H9 (cell line): ENCODE measurements at regions not wholly inside any gene's neighbourhood (a gene's known extent, or its start where the extent isn't known, plus 50 kb on each side); places are given as distances from the start of the nearest gene placed in this dataset.

Source experiments
- DNase-seq: peaks from one replicate; pipeline ENCODE4 v3.0.0-alpha.2; 2017
- H2AFZ ChIP-seq: one replicate; pipeline ENCODE4 v1.6.1; 2013; ENCODE audit warnings: mild to moderate bottlenecking, low read length, control low read depth, moderate library complexity
- H2AK5ac ChIP-seq: 2 replicates; pipeline ENCODE4 v1.6.1; 2013; ENCODE audit warnings: low read length, control low read depth, mixed read lengths; ENCODE audit not compliant: insufficient read length
- H2BK120ac ChIP-seq: one replicate; pipeline ENCODE4 v1.6.1; 2013; ENCODE audit warnings: low read depth, mild to moderate bottlenecking, low read length, control low read depth, inconsistent platforms; ENCODE audit not compliant: poor library complexity, severe bottlenecking
- H2BK12ac ChIP-seq: 2 replicates; pipeline ENCODE4 v1.6.1; 2013; ENCODE audit warnings: low read length, control low read depth, mixed read lengths, low read depth; ENCODE audit not compliant: insufficient read length
- H2BK15ac ChIP-seq: 2 replicates; pipeline ENCODE4 v1.6.1; 2013; ENCODE audit warnings: low read depth, low read length, control low read depth
- H2BK20ac ChIP-seq: one replicate; pipeline ENCODE4 v1.6.1; 2013; ENCODE audit warnings: low read depth, mild to moderate bottlenecking, low read length, control low read depth, inconsistent platforms; ENCODE audit not compliant: poor library complexity, severe bottlenecking
- H2BK5ac ChIP-seq: 2 replicates; pipeline ENCODE4 v1.6.1; 2013; ENCODE audit warnings: low read length, control low read depth, mixed read lengths; ENCODE audit not compliant: insufficient read length
- H3K14ac ChIP-seq: 2 replicates; pipeline ENCODE4 v1.6.1; 2013; ENCODE audit warnings: low read length, control low read depth; ENCODE audit not compliant: insufficient read depth
- H3K18ac ChIP-seq: 2 replicates; pipeline ENCODE4 v1.6.1; 2013; ENCODE audit warnings: low read depth, mild to moderate bottlenecking, mixed read lengths, low read length, control low read depth; ENCODE audit not compliant: insufficient read length
- H3K23ac ChIP-seq: 2 replicates; pipeline ENCODE4 v1.6.1; 2013; ENCODE audit warnings: low read length, control low read depth, mixed read lengths, low read depth; ENCODE audit not compliant: insufficient read length
- H3K23me2 ChIP-seq: 2 replicates; pipeline ENCODE4 v1.6.1; 2013; ENCODE audit warnings: low read depth, mild to moderate bottlenecking, mixed read lengths, low read length, control low read depth; ENCODE audit not compliant: insufficient read length, poor library complexity, severe bottlenecking
- H3K27ac ChIP-seq: 2 replicates; pipeline ENCODE4 v1.5.1; 2013; ENCODE audit warnings: low read length, control low read depth, mixed read lengths, low read depth; ENCODE audit not compliant: insufficient read length
- H3K27me3 ChIP-seq: 2 replicates; pipeline ENCODE4 v1.6.1; 2013; ENCODE audit warnings: low read length, control low read depth, inconsistent platforms; ENCODE audit not compliant: insufficient read depth
- H3K4ac ChIP-seq: 2 replicates; pipeline ENCODE4 v1.6.1; 2013; ENCODE audit warnings: low read depth, mild to moderate bottlenecking, control low read depth, inconsistent platforms, low read length, moderate library complexity
- H3K4me1 ChIP-seq: 2 replicates; pipeline ENCODE4 v1.6.1; 2013; ENCODE audit warnings: low read length, control low read depth, inconsistent platforms; ENCODE audit not compliant: insufficient read depth
- H3K4me2 ChIP-seq: 2 replicates; pipeline ENCODE4 v1.6.1; 2013; ENCODE audit warnings: low read length, control low read depth, mixed read lengths; ENCODE audit not compliant: insufficient read length, insufficient read depth
- H3K56ac ChIP-seq: 2 replicates; pipeline ENCODE4 v1.6.1; 2013; ENCODE audit warnings: low read depth, mild to moderate bottlenecking, mixed read lengths, low read length, control low read depth; ENCODE audit not compliant: insufficient read length
- H3K79me1 ChIP-seq: 2 replicates; pipeline ENCODE4 v1.6.1; 2013; ENCODE audit warnings: low read depth, mild to moderate bottlenecking, moderate library complexity, low read length, control low read depth, inconsistent platforms; ENCODE audit not compliant: insufficient read depth, poor library complexity, severe bottlenecking
- H3K79me2 ChIP-seq: 2 replicates; pipeline ENCODE4 v1.6.1; 2013; ENCODE audit warnings: low read length, control low read depth, inconsistent platforms; ENCODE audit not compliant: insufficient read depth
- H3K9ac ChIP-seq: 2 replicates; pipeline ENCODE4 v1.6.1; 2013; ENCODE audit warnings: low read length, control low read depth, mixed read lengths; ENCODE audit not compliant: insufficient read length; ENCODE audit errors: extremely low read depth
- H3K9me3 ChIP-seq: one replicate; pipeline ENCODE4 v1.6.1; 2013; ENCODE audit warnings: low read depth, low read length, inconsistent platforms; ENCODE audit not compliant: control insufficient read depth
- H3T11ph ChIP-seq: one replicate; pipeline ENCODE4 v1.6.1; 2013; ENCODE audit warnings: mild to moderate bottlenecking, low read length, control low read depth, inconsistent platforms
- H4K20me1 ChIP-seq: one replicate; pipeline ENCODE4 v1.6.1; 2013; ENCODE audit not compliant: control insufficient read depth, insufficient read length, insufficient read depth
- H4K5ac ChIP-seq: 2 replicates; pipeline ENCODE4 v1.6.1; 2013; ENCODE audit warnings: low read depth, mild to moderate bottlenecking, mixed read lengths, low read length, control low read depth; ENCODE audit not compliant: insufficient read length
- H4K8ac ChIP-seq: replicated peaks from 2 replicates; pipeline ENCODE4 v1.6.1; 2013; ENCODE audit warnings: low read length, control low read depth, mixed read lengths, low read depth; ENCODE audit not compliant: insufficient read length
- H4K91ac ChIP-seq: 2 replicates; pipeline ENCODE4 v1.6.1; 2013; ENCODE audit warnings: low read depth, mild to moderate bottlenecking, moderate library complexity, mixed read lengths, low read length, control low read depth; ENCODE audit not compliant: insufficient read length
- H3K27ac Mint-ChIP-seq, 3 experiments: 2 replicates in 2 of 3; 3 replicates in 1 of 3; pipeline ENCODE4 v1.8.0; 2020 to 2021; ENCODE audit warnings: mixed read lengths in 3 of 3, mild to moderate bottlenecking in 1 of 3, moderate library complexity in 1 of 3
- H3K27me3 Mint-ChIP-seq: 2 replicates; pipeline ENCODE4 v1.8.0; 2021; ENCODE audit warnings: low read depth, mild to moderate bottlenecking, moderate library complexity, mixed read lengths
- H3K36me3 Mint-ChIP-seq, 3 experiments: 2 replicates in 2 of 3; 3 replicates in 1 of 3; pipeline ENCODE4 v1.8.0; 2020 to 2021; ENCODE audit warnings: low read depth in 3 of 3, mixed read lengths in 3 of 3; ENCODE audit not compliant: insufficient read depth in 1 of 3
- H3K4me1 Mint-ChIP-seq, 2 experiments: 2 replicates each; pipeline ENCODE4 v1.8.0; 2020; ENCODE audit warnings: mixed read lengths in 2 of 2
- H3K4me3 Mint-ChIP-seq, 2 experiments: 2 replicates in 1 of 2; 3 replicates in 1 of 2; pipeline ENCODE4 v1.8.0; 2020 to 2021; ENCODE audit warnings: mild to moderate bottlenecking in 2 of 2, mixed read lengths in 2 of 2, moderate library complexity in 1 of 2
- H3K9me3 Mint-ChIP-seq, 2 experiments: 2 replicates in 1 of 2; 3 replicates in 1 of 2; pipeline ENCODE4 v1.8.0; 2020; ENCODE audit warnings: mild to moderate bottlenecking in 2 of 2, mixed read lengths in 2 of 2, moderate library complexity in 1 of 2
- WGBS: extraction: QIAGEN DNeasy Blood & Tissue Kit; methylation state at CpG from one replicate; pipeline ENCODE4 v1.1.7; 2013; ENCODE audit warnings: missing lambda C conversion rate, low lambda C conversion rate, mixed read lengths; ENCODE audit not compliant: insufficient read length; ENCODE audit errors: extremely low coverage; 5-methylcytosine and 5-hydroxymethylcytosine counted together
- TF ChIP-seq, protein P1 (sequence below): fragments of 200-600 bp; sonication (generic); conservative IDR thresholded peaks from 3 replicates; pipeline ENCODE4 v1.8.0; 2021; ENCODE audit warnings: antibody characterized with exemption, mild to moderate bottlenecking

DNA sequence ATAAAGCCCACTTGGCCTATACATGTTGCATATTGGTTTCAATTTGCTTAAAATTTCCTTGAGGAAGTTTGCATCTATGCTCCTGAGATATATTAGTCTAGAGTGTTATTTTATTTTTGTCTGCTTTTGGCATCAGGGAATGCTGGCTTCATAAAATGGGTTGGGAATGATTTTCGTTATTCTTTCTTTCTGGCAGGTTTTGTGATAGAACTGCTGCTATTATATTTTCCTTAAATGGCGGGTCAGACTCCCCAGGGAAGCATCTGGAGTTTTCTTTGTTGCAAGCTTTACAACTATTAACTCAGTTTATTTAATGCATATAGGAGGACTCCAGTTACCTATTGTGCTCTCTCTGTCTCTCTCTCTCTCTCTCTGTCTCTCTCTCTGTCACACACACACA is 82.0 kb upstream of the WDR17 start:
- Histone ChIP-seq H4K91ac (no peak overlapping the region), H2BK120ac (no peak overlapping the region), H3K79me2 (no peaks in the 10 kb centered on the region), H3K4ac (no peak overlapping the region), H2AFZ (no peak overlapping the region), H4K5ac (no peak overlapping the region), H4K20me1 (no peaks in the 10 kb centered on the region), H3K23ac (no peak overlapping the region), H3K14ac (no peak overlapping the region), H3K9me3 (no peaks in the 10 kb centered on the region), H4K8ac (no peak overlapping the region), H2BK20ac (no peak overlapping the region), H3K4me2 (no peak overlapping the region), H3K27ac (no peak overlapping the region), H3K4me1 (no peaks in the 10 kb centered on the region), H3T11ph (no peak overlapping the region), H3K79me1 (no peaks in the 10 kb centered on the region), H3K27me3 (no peaks in the 10 kb centered on the region), H2AK5ac (no peak overlapping the region), H3K9ac (no peak overlapping the region), H2BK5ac (no peak overlapping the region), H3K18ac (no peak overlapping the region), H2BK12ac (no peak overlapping the region), H2BK15ac (no peak overlapping the region), H3K56ac (no peak overlapping the region), H3K23me2 (no peaks in the 10 kb centered on the region)
- no peaks in the 10 kb centered on the region for H3K36me3 Mint-ChIP-seq
- no peaks in the 10 kb centered on the region for H3K27me3 Mint-ChIP-seq
- H3K9me3 Mint-ChIP-seq, result no peaks in the 10 kb centered on the region; a peak in 1 of 5 replicates
- H3K4me3 Mint-ChIP-seq, result no peak overlapping the region
- H3K4me1 Mint-ChIP-seq, result peaks cover 3 to 12% of the 10 kb centered on the region in 2 experiments
- DNase-seq, result no peak
- no peak overlapping the region for H3K27ac Mint-ChIP-seq
- no CpG with 5 or more reads among the region's 2 CpGs for WGBS
- TF ChIP-seq, protein P1, sequence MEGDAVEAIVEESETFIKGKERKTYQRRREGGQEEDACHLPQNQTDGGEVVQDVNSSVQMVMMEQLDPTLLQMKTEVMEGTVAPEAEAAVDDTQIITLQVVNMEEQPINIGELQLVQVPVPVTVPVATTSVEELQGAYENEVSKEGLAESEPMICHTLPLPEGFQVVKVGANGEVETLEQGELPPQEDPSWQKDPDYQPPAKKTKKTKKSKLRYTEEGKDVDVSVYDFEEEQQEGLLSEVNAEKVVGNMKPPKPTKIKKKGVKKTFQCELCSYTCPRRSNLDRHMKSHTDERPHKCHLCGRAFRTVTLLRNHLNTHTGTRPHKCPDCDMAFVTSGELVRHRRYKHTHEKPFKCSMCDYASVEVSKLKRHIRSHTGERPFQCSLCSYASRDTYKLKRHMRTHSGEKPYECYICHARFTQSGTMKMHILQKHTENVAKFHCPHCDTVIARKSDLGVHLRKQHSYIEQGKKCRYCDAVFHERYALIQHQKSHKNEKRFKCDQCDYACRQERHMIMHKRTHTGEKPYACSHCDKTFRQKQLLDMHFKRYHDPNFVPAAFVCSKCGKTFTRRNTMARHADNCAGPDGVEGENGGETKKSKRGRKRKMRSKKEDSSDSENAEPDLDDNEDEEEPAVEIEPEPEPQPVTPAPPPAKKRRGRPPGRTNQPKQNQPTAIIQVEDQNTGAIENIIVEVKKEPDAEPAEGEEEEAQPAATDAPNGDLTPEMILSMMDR, result no peak
